Hindlimb muscle (tissue), 1 donor: ENCODE measurements at regions not wholly inside any gene's neighbourhood (a gene's known extent, or its start where the extent isn't known, plus 50 kb on each side); places are given as distances from the start of the nearest gene placed in this dataset.

Experiments
- DNase-seq: peaks from one replicate; pipeline ENCODE4 v3.0.0-alpha.2; 2013

- DNase-seq = no peak
Observed at GRCh38 chr2:137826373-137827372, 137.6 kb upstream of the HNMT start.

GRCh38 chr2:137828624-137829023 lies 135.6 kb upstream of the HNMT start:
- no peak for DNase-seq

GRCh38 chr2:137829251-137829650 lies 135.0 kb upstream of the HNMT start:
- no peak for DNase-seq

- DNase-seq = no peak
Observed at GRCh38 chr2:137834760-137835379, 129.4 kb upstream of the HNMT start.

GRCh38 chr2:137836671-137837070 lies 127.6 kb upstream of the HNMT start:
- no peak for DNase-seq

GRCh38 chr2:137837830-137838229 lies 126.4 kb upstream of the HNMT start:
- DNase-seq = no peak

- peak; percentile 56 for DNase-seq
Observed at GRCh38 chr2:137838255-137839092, 125.8 kb upstream of the HNMT start.

- DNase-seq = no peak
Observed at GRCh38 chr2:137842430-137842829, 121.8 kb upstream of the HNMT start.

GRCh38 chr2:137842952-137843351 lies 121.3 kb upstream of the HNMT start:
- DNase-seq = no peak

GRCh38 chr2:137845422-137845821 lies 118.9 kb upstream of the HNMT start:
- no peak for DNase-seq

- no peak for DNase-seq
Observed at GRCh38 chr2:137846993-137847392, 117.3 kb upstream of the HNMT start.

GRCh38 chr2:137847443-137847842 lies 116.8 kb upstream of the HNMT start:
- no peak for DNase-seq

- no peak for DNase-seq
Observed at GRCh38 chr2:137857881-137858280, 106.4 kb upstream of the HNMT start.

- DNase-seq = no peak
Observed at GRCh38 chr2:137862651-137863050, 101.6 kb upstream of the HNMT start.

- DNase-seq = peak; percentile 11
Observed at GRCh38 chr2:137865954-137866540, 98.2 kb upstream of the HNMT start.

GRCh38 chr2:137870682-137871081 lies 93.6 kb upstream of the HNMT start:
- no peak for DNase-seq

- DNase-seq = no peak
Observed at GRCh38 chr2:137872577-137872976, 91.7 kb upstream of the HNMT start.

- DNase-seq = no peak
Observed at GRCh38 chr2:137873536-137874244, 90.6 kb upstream of the HNMT start.

- no peak for DNase-seq
Observed at GRCh38 chr2:137879121-137879520, 85.2 kb upstream of the HNMT start.

- no peak for DNase-seq
Observed at GRCh38 chr2:137881711-137882110, 82.6 kb upstream of the HNMT start.

- no peak for DNase-seq
Observed at GRCh38 chr2:137886083-137886831, 78.0 kb upstream of the HNMT start.
